Gastrocnemius medialis (tissue), 4 donors: ENCODE measurements at regions not wholly inside any gene's neighbourhood (a gene's known extent, or its start where the extent isn't known, plus 50 kb on each side); places are given as distances from the start of the nearest gene placed in this dataset.

ENCODE experiments used
- POLR2A ChIP-seq, 2 donors: fragments of 450-650 bp; IDR thresholded peaks; one replicate each; pipeline ENCODE4 v1.6.1; 2017; ENCODE audit warnings: antibody characterized with exemption in 2 of 2, mild to moderate bottlenecking in 2 of 2, moderate library complexity in 2 of 2
- TF ChIP-seq, protein P1 (sequence below), 5 experiments: fragments of 450-650 bp in 3 of 5; fragments of 200-600 bp in 2 of 5; sonication (generic) in 2 of 5; IDR thresholded peaks in 4 of 5; conservative IDR thresholded peaks in 1 of 5; 1 replicate in 4 of 5; 2 replicates in 1 of 5; pipeline ENCODE4 v1.5.1; 2016 to 2019; ENCODE audit warnings: antibody characterized with exemption in 5 of 5, mild to moderate bottlenecking in 3 of 5, moderate library complexity in 3 of 5

DNA sequence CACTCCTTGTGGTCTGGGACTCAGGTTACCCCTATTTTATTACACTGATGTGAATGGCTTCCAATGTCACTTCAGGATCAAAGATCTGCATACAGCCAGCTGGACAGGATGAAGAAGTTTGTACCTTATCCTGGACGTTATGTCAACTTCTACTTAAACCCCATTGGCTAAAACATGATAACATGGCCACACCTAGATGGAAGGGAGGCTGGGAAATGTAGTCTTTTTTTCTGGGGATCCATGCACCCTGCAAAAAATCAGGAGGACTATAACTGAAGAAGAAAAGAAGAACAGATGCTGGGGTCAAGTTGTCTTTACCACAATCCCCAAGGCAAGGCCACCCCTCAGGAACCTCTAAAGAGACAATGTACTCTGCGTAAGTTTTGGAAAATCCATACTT, 459.2 kb downstream of the BCOR start:
- TF ChIP-seq, protein P1, sequence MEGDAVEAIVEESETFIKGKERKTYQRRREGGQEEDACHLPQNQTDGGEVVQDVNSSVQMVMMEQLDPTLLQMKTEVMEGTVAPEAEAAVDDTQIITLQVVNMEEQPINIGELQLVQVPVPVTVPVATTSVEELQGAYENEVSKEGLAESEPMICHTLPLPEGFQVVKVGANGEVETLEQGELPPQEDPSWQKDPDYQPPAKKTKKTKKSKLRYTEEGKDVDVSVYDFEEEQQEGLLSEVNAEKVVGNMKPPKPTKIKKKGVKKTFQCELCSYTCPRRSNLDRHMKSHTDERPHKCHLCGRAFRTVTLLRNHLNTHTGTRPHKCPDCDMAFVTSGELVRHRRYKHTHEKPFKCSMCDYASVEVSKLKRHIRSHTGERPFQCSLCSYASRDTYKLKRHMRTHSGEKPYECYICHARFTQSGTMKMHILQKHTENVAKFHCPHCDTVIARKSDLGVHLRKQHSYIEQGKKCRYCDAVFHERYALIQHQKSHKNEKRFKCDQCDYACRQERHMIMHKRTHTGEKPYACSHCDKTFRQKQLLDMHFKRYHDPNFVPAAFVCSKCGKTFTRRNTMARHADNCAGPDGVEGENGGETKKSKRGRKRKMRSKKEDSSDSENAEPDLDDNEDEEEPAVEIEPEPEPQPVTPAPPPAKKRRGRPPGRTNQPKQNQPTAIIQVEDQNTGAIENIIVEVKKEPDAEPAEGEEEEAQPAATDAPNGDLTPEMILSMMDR (IDR thresholded peaks at IDR 0.05 in 4 of 5, conservative IDR thresholded peaks at IDR 0.05 in 1 of 5), result no peak
- TF ChIP-seq POLR2A (IDR thresholded peaks at IDR 0.05), result no peak
